ENCODE measurements at regions not wholly inside any gene's neighbourhood (a gene's known extent, or its start where the extent isn't known, plus 50 kb on each side); places are given as distances from the start of the nearest gene placed in this dataset.

GRCh38 chr4:115883847-115884246 is 770.4 kb upstream of the NDST4 start:
- no peak overlapping the region for H2AFZ ChIP-seq (ENCODE audit: low read length)
- no peaks in the 10 kb centered on the region for H3K36me3 ChIP-seq (replicated peaks; ENCODE audit: insufficient read depth, low read length)
- DNase-seq: no peak
- no peaks in the 10 kb centered on the region for H3F3A ChIP-seq (ENCODE audit: insufficient read depth, low read length)
- no peak overlapping the region for H3K4me2 ChIP-seq (ENCODE audit: low read depth, low read length)
- no peaks in the 10 kb centered on the region for H3K79me2 ChIP-seq (ENCODE audit: low read length)
- no peaks in the 10 kb centered on the region for H3K27me3 ChIP-seq (replicated peaks; ENCODE audit: insufficient read depth, low read length)
- H3K4me3 ChIP-seq (ENCODE audit: low read length): no peak overlapping the region
- no peaks in the 10 kb centered on the region for H3K4me1 ChIP-seq (ENCODE audit: low read length)
- no peak overlapping the region for H3K27ac ChIP-seq (ENCODE audit: low read length)
- H3K9me2 ChIP-seq (replicated peaks; ENCODE audit: insufficient read depth, low read length): no peaks in the 10 kb centered on the region
- TF ChIP-seq CTCF (IDR thresholded peaks at IDR 0.05; ENCODE audit: low read length) (no peak), EZH2 (optimal IDR thresholded peaks at IDR 0.05; ENCODE audit: low read depth, low read length) (no peak), EZH2phosphoT487 (IDR thresholded peaks at IDR 0.05; ENCODE audit: low read length) (no peak)
- H4K20me1 ChIP-seq (ENCODE audit: insufficient read depth, low read length): no peaks in the 10 kb centered on the region
- no peaks in the 10 kb centered on the region for H3K9me3 ChIP-seq (replicated peaks; ENCODE audit: insufficient read depth, low read length)
- H3K9ac ChIP-seq (ENCODE audit: low read length): no peak overlapping the region

- Histone ChIP-seq H3K79me2 (ENCODE audit: low read length) (no peaks in the 10 kb centered on the region), H3K9me2 (replicated peaks; ENCODE audit: insufficient read depth, low read length) (no peaks in the 10 kb centered on the region), H3F3A (ENCODE audit: insufficient read depth, low read length) (no peaks in the 10 kb centered on the region), H3K27ac (ENCODE audit: low read length) (no peak overlapping the region), H3K4me3 (ENCODE audit: low read length) (no peak overlapping the region), H4K20me1 (ENCODE audit: insufficient read depth, low read length) (no peaks in the 10 kb centered on the region), H3K9me3 (replicated peaks; ENCODE audit: insufficient read depth, low read length) (no peaks in the 10 kb centered on the region), H3K4me1 (ENCODE audit: low read length) (no peaks in the 10 kb centered on the region), H3K27me3 (replicated peaks; ENCODE audit: insufficient read depth, low read length) (no peaks in the 10 kb centered on the region), H3K36me3 (replicated peaks; ENCODE audit: insufficient read depth, low read length) (no peaks in the 10 kb centered on the region), H2AFZ (ENCODE audit: low read length) (no peak overlapping the region), H3K4me2 (ENCODE audit: low read depth, low read length) (no peak overlapping the region), H3K9ac (ENCODE audit: low read length) (no peak overlapping the region)
- no peak for DNase-seq
- TF ChIP-seq EZH2 (optimal IDR thresholded peaks at IDR 0.05; ENCODE audit: low read depth, low read length) (no peak), CTCF (IDR thresholded peaks at IDR 0.05; ENCODE audit: low read length) (no peak), EZH2phosphoT487 (IDR thresholded peaks at IDR 0.05; ENCODE audit: low read length) (no peak)
Observed at GRCh38 chr4:115883231-115883630, 769.8 kb upstream of the NDST4 start.

GRCh38 chr4:115873048-115873447 is 759.6 kb upstream of the NDST4 start:
- Histone ChIP-seq H3K9me3 (replicated peaks; ENCODE audit: insufficient read depth, low read length) (no peaks in the 10 kb centered on the region), H4K20me1 (ENCODE audit: insufficient read depth, low read length) (no peaks in the 10 kb centered on the region), H2AFZ (ENCODE audit: low read length) (no peak overlapping the region), H3K9ac (ENCODE audit: low read length) (no peak overlapping the region), H3K4me1 (ENCODE audit: low read length) (no peaks in the 10 kb centered on the region), H3K27me3 (replicated peaks; ENCODE audit: insufficient read depth, low read length) (no peaks in the 10 kb centered on the region), H3K4me2 (ENCODE audit: low read depth, low read length) (no peak overlapping the region), H3K27ac (ENCODE audit: low read length) (no peak overlapping the region), H3K79me2 (ENCODE audit: low read length) (no peaks in the 10 kb centered on the region), H3K9me2 (replicated peaks; ENCODE audit: insufficient read depth, low read length) (no peaks in the 10 kb centered on the region), H3K36me3 (replicated peaks; ENCODE audit: insufficient read depth, low read length) (no peaks in the 10 kb centered on the region), H3F3A (ENCODE audit: insufficient read depth, low read length) (no peaks in the 10 kb centered on the region), H3K4me3 (ENCODE audit: low read length) (no peak overlapping the region)
- TF ChIP-seq EZH2phosphoT487 (IDR thresholded peaks at IDR 0.05; ENCODE audit: low read length): no peak
- TF ChIP-seq EZH2 (optimal IDR thresholded peaks at IDR 0.05; ENCODE audit: low read depth, low read length): no peak
- no peak for TF ChIP-seq CTCF (IDR thresholded peaks at IDR 0.05; ENCODE audit: low read length)
- DNase-seq: no peak

Data from MM.1S (cell line).